GM21423 (cell line): ENCODE measurements at regions not wholly inside any gene's neighbourhood (a gene's known extent, or its start where the extent isn't known, plus 50 kb on each side); places are given as distances from the start of the nearest gene placed in this dataset.

ENCODE experiments used
- ATAC-seq: cut with Tn5 transposase; IDR thresholded peaks from one replicate; pipeline ENCODE4 v1.9.1; 2021; ENCODE audit warnings: mild to moderate bottlenecking, moderate library complexity; ENCODE audit not compliant: unreplicated experiment

GRCh38 chr21:24055696-24056095, 1551.6 kb downstream of the MRPL39 start:
- no peak for ATAC-seq

- no peak for ATAC-seq
Observed at GRCh38 chr21:24050231-24050630, 1557.0 kb downstream of the MRPL39 start.

GRCh38 chr21:24046829-24047443, 1560.3 kb downstream of the MRPL39 start:
- ATAC-seq = no peak

GRCh38 chr21:24045775-24046215, 1561.5 kb downstream of the MRPL39 start:
- no peak for ATAC-seq

- ATAC-seq = no peak
Observed at GRCh38 chr21:24045373-24045772, 1561.9 kb downstream of the MRPL39 start.

GRCh38 chr21:24042687-24043086, 1564.6 kb downstream of the MRPL39 start:
- ATAC-seq = no peak

GRCh38 chr21:24032709-24033232, 1574.5 kb downstream of the MRPL39 start:
- ATAC-seq = no peak

GRCh38 chr21:24027396-24027795, 1579.9 kb downstream of the MRPL39 start:
- ATAC-seq = no peak

GRCh38 chr21:24025101-24025500, 1582.2 kb downstream of the MRPL39 start:
- ATAC-seq = no peak

GRCh38 chr21:24023936-24024335, 1583.3 kb downstream of the MRPL39 start:
- ATAC-seq = no peak

- ATAC-seq = no peak
Observed at GRCh38 chr21:24023402-24023801, 1583.9 kb downstream of the MRPL39 start.

- no peak for ATAC-seq
Observed at GRCh38 chr21:24014381-24014780, 1592.9 kb downstream of the MRPL39 start.

GRCh38 chr21:24011087-24011486, 1596.2 kb downstream of the MRPL39 start:
- ATAC-seq = no peak

- no peak for ATAC-seq
Observed at GRCh38 chr21:24007592-24007991, 1599.7 kb downstream of the MRPL39 start.

GRCh38 chr21:23986987-23987386, 1620.3 kb downstream of the MRPL39 start:
- ATAC-seq = no peak

GRCh38 chr21:23986214-23986613, 1621.1 kb downstream of the MRPL39 start:
- ATAC-seq = no peak

GRCh38 chr21:23982546-23982945, 1624.7 kb downstream of the MRPL39 start:
- no peak for ATAC-seq

GRCh38 chr21:23977971-23978370, 1629.3 kb downstream of the MRPL39 start:
- ATAC-seq = no peak

- peak; percentile 88 for ATAC-seq
Observed at GRCh38 chr21:23968722-23969647, 1638.3 kb downstream of the MRPL39 start.

GRCh38 chr21:23968008-23968407, 1639.3 kb downstream of the MRPL39 start:
- ATAC-seq = no peak

GRCh38 chr21:23963454-23963853, 1643.8 kb downstream of the MRPL39 start:
- no peak for ATAC-seq

GRCh38 chr21:23960769-23961168, 1646.5 kb downstream of the MRPL39 start:
- no peak for ATAC-seq
